OCI-LY7 (cell line): ENCODE measurements at regions not wholly inside any gene's neighbourhood (a gene's known extent, or its start where the extent isn't known, plus 50 kb on each side); places are given as distances from the start of the nearest gene placed in this dataset.

ENCODE experiments used
- CTCF ChIP-seq: fragments of 200-600 bp; sonication (generic); conservative IDR thresholded peaks from 2 replicates; pipeline ENCODE4 v1.5.1; 2014; ENCODE audit warnings: mild to moderate bottlenecking, antibody characterized with exemption, low read length, moderate library complexity, mixed read lengths
- EZH2phosphoT487 ChIP-seq: fragments of 200-600 bp; sonication (generic); IDR thresholded peaks from 2 replicates; pipeline ENCODE4 v1.6.1; 2018; ENCODE audit warnings: low read depth, borderline replicate concordance, mild to moderate bottlenecking, mixed run types, antibody characterized with exemption, low read length, moderate library complexity, mixed read lengths

GRCh38 chr4:129738175-129738574 is 642.2 kb downstream of the C4orf33 start:
- no peak for TF ChIP-seq CTCF
- no peak for TF ChIP-seq EZH2phosphoT487
